PFSK-1 (cell line): ENCODE measurements at regions not wholly inside any gene's neighbourhood (a gene's known extent, or its start where the extent isn't known, plus 50 kb on each side); places are given as distances from the start of the nearest gene placed in this dataset.

ENCODE experiments used
- FOXP2 ChIP-seq: optimal IDR thresholded peaks from 2 replicates; pipeline ENCODE3; 2011; ENCODE audit warnings: borderline replicate concordance, control low read depth, inconsistent platforms; ENCODE audit not compliant: insufficient read depth; ENCODE audit errors: extremely low read length, extremely low read depth
- POLR2AphosphoS5 ChIP-seq: IDR thresholded peaks from 2 replicates; pipeline ENCODE4 v1.6.1; 2012; ENCODE audit warnings: low read depth, mild to moderate bottlenecking, control low read depth, low read length, moderate library complexity
- SIN3A ChIP-seq: IDR thresholded peaks from 2 replicates; pipeline ENCODE4 v1.6.1; 2012; ENCODE audit warnings: mild to moderate bottlenecking, low read length, moderate library complexity, borderline replicate concordance; ENCODE audit not compliant: insufficient read depth
- TAF1 ChIP-seq: IDR thresholded peaks from 2 replicates; pipeline ENCODE4 v1.6.1; 2012; ENCODE audit warnings: low read length, control low read depth, borderline replicate concordance; ENCODE audit not compliant: insufficient read depth
- TF ChIP-seq, protein P1 (sequence below), 2 experiments: IDR thresholded peaks; 2 replicates each; pipeline versions ENCODE4 v1.6.1 to v1.8.0; 2011 to 2012; ENCODE audit warnings: low read depth in 2 of 2, low read length in 2 of 2, control low read depth in 1 of 2, inconsistent platforms in 1 of 2, mild to moderate bottlenecking in 1 of 2, moderate library complexity in 1 of 2; ENCODE audit not compliant: insufficient read depth in 1 of 2

DNA sequence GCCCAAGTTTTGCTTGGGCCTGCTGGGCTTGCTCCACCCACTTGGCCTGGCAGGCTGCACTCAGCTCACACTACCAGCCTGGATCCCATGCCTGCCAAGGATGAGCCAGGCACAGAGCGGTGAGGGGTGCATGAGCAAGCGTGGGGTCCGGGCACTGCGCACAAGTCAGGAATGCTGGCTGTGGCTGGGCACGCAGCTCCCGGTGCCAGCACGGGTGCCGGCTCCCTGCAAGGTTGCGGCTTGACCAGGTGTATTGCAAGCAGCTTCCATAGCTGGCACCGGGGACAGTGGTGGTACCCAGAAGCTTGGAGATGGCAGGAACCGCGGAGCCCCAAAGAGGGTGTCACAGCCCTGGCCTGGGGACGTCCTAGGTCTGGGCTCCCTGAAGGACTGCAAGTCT, 224.4 kb upstream of the NRIP1 start:
- TF ChIP-seq SIN3A, result no peak
- no peak for TF ChIP-seq FOXP2
- no peak for TF ChIP-seq TAF1
- no peak for TF ChIP-seq POLR2AphosphoS5
- TF ChIP-seq, protein P1, sequence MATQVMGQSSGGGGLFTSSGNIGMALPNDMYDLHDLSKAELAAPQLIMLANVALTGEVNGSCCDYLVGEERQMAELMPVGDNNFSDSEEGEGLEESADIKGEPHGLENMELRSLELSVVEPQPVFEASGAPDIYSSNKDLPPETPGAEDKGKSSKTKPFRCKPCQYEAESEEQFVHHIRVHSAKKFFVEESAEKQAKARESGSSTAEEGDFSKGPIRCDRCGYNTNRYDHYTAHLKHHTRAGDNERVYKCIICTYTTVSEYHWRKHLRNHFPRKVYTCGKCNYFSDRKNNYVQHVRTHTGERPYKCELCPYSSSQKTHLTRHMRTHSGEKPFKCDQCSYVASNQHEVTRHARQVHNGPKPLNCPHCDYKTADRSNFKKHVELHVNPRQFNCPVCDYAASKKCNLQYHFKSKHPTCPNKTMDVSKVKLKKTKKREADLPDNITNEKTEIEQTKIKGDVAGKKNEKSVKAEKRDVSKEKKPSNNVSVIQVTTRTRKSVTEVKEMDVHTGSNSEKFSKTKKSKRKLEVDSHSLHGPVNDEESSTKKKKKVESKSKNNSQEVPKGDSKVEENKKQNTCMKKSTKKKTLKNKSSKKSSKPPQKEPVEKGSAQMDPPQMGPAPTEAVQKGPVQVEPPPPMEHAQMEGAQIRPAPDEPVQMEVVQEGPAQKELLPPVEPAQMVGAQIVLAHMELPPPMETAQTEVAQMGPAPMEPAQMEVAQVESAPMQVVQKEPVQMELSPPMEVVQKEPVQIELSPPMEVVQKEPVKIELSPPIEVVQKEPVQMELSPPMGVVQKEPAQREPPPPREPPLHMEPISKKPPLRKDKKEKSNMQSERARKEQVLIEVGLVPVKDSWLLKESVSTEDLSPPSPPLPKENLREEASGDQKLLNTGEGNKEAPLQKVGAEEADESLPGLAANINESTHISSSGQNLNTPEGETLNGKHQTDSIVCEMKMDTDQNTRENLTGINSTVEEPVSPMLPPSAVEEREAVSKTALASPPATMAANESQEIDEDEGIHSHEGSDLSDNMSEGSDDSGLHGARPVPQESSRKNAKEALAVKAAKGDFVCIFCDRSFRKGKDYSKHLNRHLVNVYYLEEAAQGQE (IDR thresholded peaks at IDR 0.05; ENCODE audit: insufficient read depth in 1 of 2, low read depth in 2 of 2, low read length in 2 of 2), result no peak

DNA sequence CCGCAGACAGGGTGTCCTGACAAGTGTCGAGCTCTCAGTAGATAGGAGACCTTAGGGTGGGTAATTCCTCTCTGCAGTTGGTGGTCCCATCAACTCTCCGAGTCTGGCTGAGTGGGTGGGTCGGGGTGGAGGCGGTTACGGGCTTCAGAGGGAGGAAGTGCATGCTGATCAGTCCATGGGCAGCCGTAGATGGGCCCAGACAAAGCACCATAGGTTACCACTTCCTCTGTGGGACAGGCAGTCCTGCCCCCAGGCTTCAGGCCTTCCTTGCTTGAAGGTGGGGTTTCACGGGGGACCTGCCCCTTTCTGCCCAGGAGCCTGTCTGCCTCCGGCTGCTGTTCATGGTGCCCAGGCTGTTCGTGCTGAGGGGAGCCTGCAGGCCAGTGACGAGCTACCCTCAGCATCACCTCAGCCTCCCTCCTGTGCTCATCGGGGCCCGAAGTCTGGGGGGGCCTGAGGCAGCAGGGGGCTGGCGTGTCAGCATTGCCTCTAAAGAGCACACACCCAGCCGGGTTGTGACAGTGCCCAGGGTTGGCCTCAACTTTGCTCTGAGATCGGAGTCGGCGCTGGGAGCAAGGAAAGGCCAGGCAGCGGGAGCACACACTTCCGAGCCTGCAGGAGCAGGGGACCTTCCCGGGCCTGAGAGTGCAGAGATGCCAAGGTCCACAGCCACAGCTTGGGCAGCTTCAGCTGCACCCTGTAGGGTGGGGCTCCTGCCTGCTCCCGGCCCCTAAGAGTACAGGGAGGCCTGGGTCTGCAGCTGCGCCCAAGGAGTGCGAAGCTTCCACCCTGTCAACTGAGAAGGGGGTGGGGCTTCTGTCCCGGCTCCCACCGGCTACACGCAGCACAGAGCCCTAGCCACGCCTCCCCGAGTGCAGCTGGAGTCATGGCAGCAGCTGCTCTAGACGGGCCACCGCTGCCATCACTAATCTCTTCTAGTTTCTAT, 225.4 kb upstream of the NRIP1 start:
- TF ChIP-seq FOXP2 (no peak), TAF1 (no peak), SIN3A (no peak), POLR2AphosphoS5 (no peak)
- TF ChIP-seq, protein P1 (IDR thresholded peaks at IDR 0.05; ENCODE audit: insufficient read depth in 1 of 2, low read depth in 2 of 2, low read length in 2 of 2), result no peak

DNA sequence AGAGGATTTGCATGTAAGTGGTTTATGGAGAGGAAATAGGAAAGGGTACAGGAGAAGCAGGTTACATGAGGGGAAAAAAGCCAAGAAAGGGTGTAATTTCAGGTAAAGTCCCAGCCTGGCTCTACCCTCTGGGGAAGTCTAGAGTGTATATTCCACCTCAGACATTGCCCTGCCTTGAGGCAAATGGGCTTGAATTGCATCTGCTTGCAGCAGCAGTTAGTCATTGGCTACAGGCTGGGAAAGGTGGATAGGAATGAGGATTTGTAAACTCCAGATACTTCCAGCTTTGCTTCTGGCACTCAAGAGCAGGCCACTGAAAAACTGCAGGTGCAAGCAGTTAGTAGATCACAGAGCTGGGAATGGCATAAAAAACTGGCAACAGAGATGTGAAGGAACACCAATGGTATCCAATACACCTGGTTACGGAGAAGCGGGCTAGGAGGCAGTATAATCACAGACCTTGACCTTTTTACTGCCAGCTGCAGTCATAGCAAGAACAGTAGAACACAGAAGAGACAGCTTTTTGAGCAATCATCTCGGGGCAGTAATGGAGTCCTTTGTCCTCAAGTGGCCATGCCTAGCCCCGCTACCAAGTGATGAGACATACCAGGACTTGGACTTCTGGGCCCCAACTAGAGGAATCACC, 226.9 kb upstream of the NRIP1 start:
- no peak for TF ChIP-seq SIN3A

DNA sequence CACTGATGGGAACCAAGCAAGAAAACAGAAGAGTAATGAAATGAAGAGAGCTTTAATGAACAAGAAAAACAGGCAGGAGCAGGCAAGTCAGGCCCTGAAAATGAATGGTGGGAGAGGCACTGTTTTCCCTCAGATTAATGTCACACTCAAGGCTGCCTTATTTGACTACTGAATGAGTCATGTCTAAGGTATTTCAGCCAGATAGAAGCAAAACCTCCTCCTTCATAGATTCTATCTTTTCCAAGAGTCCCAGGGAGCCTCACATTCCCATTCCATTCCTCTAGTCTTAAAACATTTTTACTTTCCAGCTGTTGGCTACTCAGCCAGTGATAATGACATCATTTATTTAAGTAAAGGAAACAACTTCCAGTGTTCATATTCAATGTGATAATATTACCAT, 228.4 kb upstream of the NRIP1 start:
- 0 out of 2 replicates have a peak, but pooled peaks have one; percentile 26 for TF ChIP-seq SIN3A
- no peak for TF ChIP-seq POLR2AphosphoS5

DNA sequence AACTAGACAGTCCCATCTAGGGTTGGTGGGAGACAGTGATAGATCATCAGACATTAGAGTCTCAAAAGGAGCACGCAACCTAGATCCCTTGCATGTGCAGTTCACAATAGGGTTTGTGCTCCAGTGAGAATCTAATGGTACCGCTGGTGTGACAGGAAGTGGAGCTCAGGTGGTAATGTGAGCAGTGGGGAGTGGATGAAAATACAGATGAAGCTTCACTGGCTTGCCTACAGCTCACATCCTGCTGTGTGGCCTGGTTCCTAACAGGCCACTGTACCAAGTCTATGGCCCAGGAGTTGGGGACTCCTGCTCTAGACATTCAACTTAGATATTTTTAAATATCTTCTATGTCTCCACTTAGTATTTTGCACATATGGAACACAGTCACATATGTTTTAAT, 231.1 kb upstream of the NRIP1 start:
- no peak for TF ChIP-seq TAF1
- TF ChIP-seq SIN3A, result no peak
- TF ChIP-seq, protein P1 (IDR thresholded peaks at IDR 0.05; ENCODE audit: insufficient read depth in 1 of 2, low read depth in 2 of 2, low read length in 2 of 2), result no peak
- no peak for TF ChIP-seq FOXP2
- no peak for TF ChIP-seq POLR2AphosphoS5

DNA sequence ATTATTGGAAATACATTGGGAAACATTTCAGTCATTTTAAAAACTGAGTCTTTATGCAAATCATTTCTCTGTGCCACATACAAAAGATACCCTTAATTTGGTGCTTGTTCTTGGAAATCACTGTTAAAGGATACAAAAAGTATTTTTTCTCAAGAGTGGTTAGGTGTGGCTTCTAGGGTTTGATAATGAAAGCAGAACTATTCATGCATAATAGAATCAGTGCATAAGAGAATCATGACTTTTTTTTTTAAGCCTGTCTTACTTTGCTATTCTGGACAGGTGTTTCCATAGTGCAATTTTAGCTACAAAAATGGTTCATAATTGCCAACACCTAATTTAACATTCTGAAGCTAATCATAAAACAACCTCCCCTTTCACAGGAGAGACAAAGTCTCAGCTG, 233.0 kb upstream of the NRIP1 start:
- TF ChIP-seq, protein P1 (IDR thresholded peaks at IDR 0.05; ENCODE audit: insufficient read depth in 1 of 2, low read depth in 2 of 2, low read length in 2 of 2), result no peak
- TF ChIP-seq SIN3A (no peak), POLR2AphosphoS5 (no peak), TAF1 (no peak), FOXP2 (no peak)
